ENCODE measurements at regions not wholly inside any gene's neighbourhood (a gene's known extent, or its start where the extent isn't known, plus 50 kb on each side); places are given as distances from the start of the nearest gene placed in this dataset.

DNA sequence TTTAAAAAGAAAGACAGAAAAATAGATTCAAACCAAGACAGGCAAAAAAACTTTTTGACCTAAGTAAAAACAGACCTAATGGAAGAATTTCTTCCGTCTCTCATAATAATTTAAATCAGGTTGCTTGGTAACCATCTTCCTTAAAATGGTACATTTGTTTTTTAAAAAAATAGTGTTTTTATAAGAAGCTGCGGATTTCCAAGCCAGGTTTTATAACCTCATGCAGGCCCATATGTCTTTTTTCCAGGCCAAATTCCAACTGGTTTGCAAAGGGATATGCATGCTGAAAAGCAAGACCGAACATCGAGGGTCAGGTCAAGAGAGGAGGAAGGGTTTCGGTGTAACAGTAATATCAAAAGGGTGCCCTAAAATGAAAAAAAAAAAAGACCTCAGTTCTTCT is 172.9 kb downstream of the MAIP1 start:
- TF ChIP-seq, protein P1, sequence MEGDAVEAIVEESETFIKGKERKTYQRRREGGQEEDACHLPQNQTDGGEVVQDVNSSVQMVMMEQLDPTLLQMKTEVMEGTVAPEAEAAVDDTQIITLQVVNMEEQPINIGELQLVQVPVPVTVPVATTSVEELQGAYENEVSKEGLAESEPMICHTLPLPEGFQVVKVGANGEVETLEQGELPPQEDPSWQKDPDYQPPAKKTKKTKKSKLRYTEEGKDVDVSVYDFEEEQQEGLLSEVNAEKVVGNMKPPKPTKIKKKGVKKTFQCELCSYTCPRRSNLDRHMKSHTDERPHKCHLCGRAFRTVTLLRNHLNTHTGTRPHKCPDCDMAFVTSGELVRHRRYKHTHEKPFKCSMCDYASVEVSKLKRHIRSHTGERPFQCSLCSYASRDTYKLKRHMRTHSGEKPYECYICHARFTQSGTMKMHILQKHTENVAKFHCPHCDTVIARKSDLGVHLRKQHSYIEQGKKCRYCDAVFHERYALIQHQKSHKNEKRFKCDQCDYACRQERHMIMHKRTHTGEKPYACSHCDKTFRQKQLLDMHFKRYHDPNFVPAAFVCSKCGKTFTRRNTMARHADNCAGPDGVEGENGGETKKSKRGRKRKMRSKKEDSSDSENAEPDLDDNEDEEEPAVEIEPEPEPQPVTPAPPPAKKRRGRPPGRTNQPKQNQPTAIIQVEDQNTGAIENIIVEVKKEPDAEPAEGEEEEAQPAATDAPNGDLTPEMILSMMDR (conservative IDR thresholded peaks at IDR 0.05; ENCODE audit: low read depth, low read length) = no peak
- no peak for TF ChIP-seq EZH2 (IDR thresholded peaks at IDR 0.05; ENCODE audit: borderline replicate concordance, low read depth, low read length, poor library complexity, severe bottlenecking)

Data from A673 (cell line).